H1 (cell line): ENCODE measurements at regions not wholly inside any gene's neighbourhood (a gene's known extent, or its start where the extent isn't known, plus 50 kb on each side); places are given as distances from the start of the nearest gene placed in this dataset.
A peak's percentile ranks its signal among the peaks of the same experiment; 100 is the strongest.

Source experiments
- CTCF ChIA-PET: fragments of 300-600 bp; sonication (Branson Sonifier 250); formaldehyde crosslinking; loops from one replicate; lab custom pipeline; 2021; ENCODE audit not compliant: partially characterized antibody; lab: Charles Lee
- POLR2A ChIA-PET: fragments of 300-600 bp; sonication (Branson Sonifier 250); formaldehyde crosslinking; loops from one replicate; lab custom pipeline; 2021; ENCODE audit warnings: inconsistent platforms; ENCODE audit not compliant: partially characterized antibody; lab: Charles Lee
- DNase-seq, 2 experiments: peaks; one replicate each; pipeline versions ENCODE4 v3.0.0 to v3.0.0-alpha.2; 2010 to 2022; ENCODE audit warnings: low spot score in 2 of 2, low read depth in 1 of 2, mixed read lengths in 1 of 2
- FAIRE-seq: peaks from 2 replicates; lab custom pipeline; 2011; peaks lifted over from hg19 to GRCh38; lab: Jason Lieb, UNC
- H2AFZ ChIP-seq: 2 replicates; pipeline ENCODE4 v1.8.1; 2012; ENCODE audit warnings: low read length, inconsistent platforms
- H2AK5ac ChIP-seq: 2 replicates; pipeline ENCODE4 v1.6.1; 2013; ENCODE audit warnings: low read depth, low read length
- H2BK120ac ChIP-seq: replicated peaks from 2 replicates; pipeline ENCODE3; 2013; ENCODE audit warnings: low read depth, low read length, inconsistent platforms
- H2BK12ac ChIP-seq: 2 replicates; pipeline ENCODE4 v1.6.1; 2013; ENCODE audit warnings: low read depth, low read length
- H2BK15ac ChIP-seq: 2 replicates; pipeline ENCODE4 v1.6.1; 2013; ENCODE audit warnings: low read length
- H2BK20ac ChIP-seq: 2 replicates; pipeline ENCODE4 v1.6.1; 2013; ENCODE audit warnings: low read length
- H2BK5ac ChIP-seq: 2 replicates; pipeline ENCODE4 v1.6.1; 2013; ENCODE audit warnings: low read depth, low read length
- H3K14ac ChIP-seq: 2 replicates; pipeline ENCODE4 v1.6.1; 2013; ENCODE audit warnings: inconsistent platforms; ENCODE audit not compliant: insufficient read length
- H3K18ac ChIP-seq: 2 replicates; pipeline ENCODE4 v1.6.1; 2013; ENCODE audit warnings: low read length; ENCODE audit errors: extremely low read depth
- H3K23ac ChIP-seq: 2 replicates; pipeline ENCODE4 v1.6.1; 2013; ENCODE audit warnings: inconsistent platforms; ENCODE audit not compliant: insufficient read length
- H3K23me2 ChIP-seq: 2 replicates; pipeline ENCODE4 v1.6.1; 2013; ENCODE audit warnings: low read depth, low read length
- H3K27ac ChIP-seq: 2 replicates; pipeline ENCODE4 v1.6.1; 2011; ENCODE audit warnings: low read depth, low read length, inconsistent platforms
- H3K27me3 ChIP-seq, 4 experiments: replicated peaks in 1 of 4; 1 replicate in 1 of 4; 2 replicates in 3 of 4; pipeline versions ENCODE4 v1.6.1 to v1.8.1; 2011 to 2013; ENCODE audit warnings: low read length in 3 of 4, mild to moderate bottlenecking in 3 of 4, inconsistent platforms in 2 of 4, mixed read lengths in 2 of 4, moderate library complexity in 1 of 4; ENCODE audit not compliant: control insufficient read depth in 3 of 4, insufficient read depth in 3 of 4; ENCODE audit errors: extremely low read depth in 1 of 4
- H3K36me3 ChIP-seq, 4 experiments: 2 replicates each; pipeline versions ENCODE4 v1.6.1 to v1.8.1; 2011 to 2013; ENCODE audit warnings: mild to moderate bottlenecking in 4 of 4, low read length in 3 of 4, moderate library complexity in 2 of 4, control low read depth in 1 of 4, inconsistent platforms in 1 of 4; ENCODE audit not compliant: insufficient read depth in 4 of 4, control insufficient read depth in 2 of 4
- H3K4ac ChIP-seq: replicated peaks from 2 replicates; pipeline ENCODE3; 2013; ENCODE audit warnings: low read length, low read depth, mixed read lengths, inconsistent platforms; ENCODE audit not compliant: insufficient read length
- H3K4me1 ChIP-seq, 4 experiments: replicated peaks in 1 of 4; 1 replicate in 1 of 4; 2 replicates in 3 of 4; pipeline versions ENCODE4 v1.6.1 to v1.8.1; 2011 to 2013; ENCODE audit warnings: low read length in 3 of 4, inconsistent platforms in 2 of 4, mixed read lengths in 1 of 4; ENCODE audit not compliant: insufficient read depth in 4 of 4, control insufficient read depth in 3 of 4
- H3K4me2 ChIP-seq, 2 experiments: 2 replicates each; pipeline versions ENCODE4 v1.6.1 to v1.8.1; 2011 to 2013; ENCODE audit warnings: low read depth in 2 of 2, low read length in 2 of 2, control low read depth in 1 of 2, inconsistent platforms in 1 of 2, mild to moderate bottlenecking in 1 of 2; ENCODE audit not compliant: insufficient read depth in 1 of 2
- H3K4me3 ChIP-seq, 4 experiments: fragments of 200-600, 300-600 bp in 1 of 4; sonication (generic), shearing (Covaris generic), sonication (Bioruptor Twin) in 1 of 4; 2 replicates each; pipeline versions ENCODE4 v1.5.1 to v1.8.1; 2011 to 2016; ENCODE audit warnings: low read length in 4 of 4, low read depth in 3 of 4, control low read depth in 2 of 4, inconsistent platforms in 2 of 4, mild to moderate bottlenecking in 2 of 4, mixed read lengths in 1 of 4, moderate library complexity in 1 of 4; ENCODE audit not compliant: insufficient read depth in 2 of 4; ENCODE audit errors: extremely low read depth in 1 of 4
- H3K56ac ChIP-seq: replicated peaks from 2 replicates; pipeline ENCODE3; 2013; ENCODE audit warnings: low read depth, mild to moderate bottlenecking, mixed read lengths, low read length, inconsistent platforms; ENCODE audit not compliant: insufficient read length
- H3K79me1 ChIP-seq: 2 replicates; pipeline ENCODE4 v1.6.1; 2013; ENCODE audit warnings: low read depth, low read length, control low read depth
- H3K79me2 ChIP-seq, 2 experiments: 2 replicates each; pipeline versions ENCODE4 v1.6.1 to v1.8.1; 2012 to 2013; ENCODE audit warnings: low read length in 2 of 2, mild to moderate bottlenecking in 2 of 2, inconsistent platforms in 1 of 2; ENCODE audit not compliant: insufficient read depth in 2 of 2, control insufficient read depth in 1 of 2
- H3K9ac ChIP-seq, 4 experiments: replicated peaks in 1 of 4; 1 replicate in 1 of 4; 2 replicates in 3 of 4; pipeline versions ENCODE4 v1.6.1 to v1.8.1; 2011 to 2013; ENCODE audit warnings: low read depth in 3 of 4, low read length in 3 of 4, control low read depth in 2 of 4, mild to moderate bottlenecking in 2 of 4, moderate library complexity in 2 of 4, inconsistent platforms in 1 of 4; ENCODE audit errors: extremely low read depth in 1 of 4
- H3K9me3 ChIP-seq, 2 experiments: 2 replicates each; pipeline versions ENCODE4 v1.6.1 to v1.8.1; 2012 to 2013; ENCODE audit warnings: mild to moderate bottlenecking in 2 of 2, moderate library complexity in 2 of 2, control low read depth in 1 of 2, inconsistent platforms in 1 of 2, low read depth in 1 of 2, low read length in 1 of 2, mixed read lengths in 1 of 2; ENCODE audit not compliant: insufficient read depth in 2 of 2
- H4K20me1 ChIP-seq, 2 experiments: replicated peaks in 1 of 2; 2 replicates each; pipeline versions ENCODE3 to v1.8.1; 2011 to 2013; ENCODE audit warnings: inconsistent platforms in 2 of 2, low read length in 2 of 2, mild to moderate bottlenecking in 1 of 2; ENCODE audit not compliant: insufficient read depth in 2 of 2, control insufficient read depth in 1 of 2
- H4K5ac ChIP-seq: 2 replicates; pipeline ENCODE4 v1.6.1; 2013; ENCODE audit warnings: low read length, low read depth, mixed read lengths, inconsistent platforms; ENCODE audit not compliant: insufficient read length
- H4K8ac ChIP-seq: 2 replicates; pipeline ENCODE4 v1.8.0; 2013; ENCODE audit warnings: mild to moderate bottlenecking, moderate library complexity, low read length, inconsistent platforms; ENCODE audit not compliant: insufficient read depth; ENCODE audit errors: extremely low read depth
- H4K91ac ChIP-seq: replicated peaks from 2 replicates; pipeline ENCODE3; 2013; ENCODE audit warnings: low read length, mixed read lengths, inconsistent platforms; ENCODE audit not compliant: insufficient read length
- KDM1A ChIP-seq: fragments of 200-600, 300-600 bp; sonication (generic); IDR thresholded peaks from 2 replicates; pipeline ENCODE4 v1.7.1; 2016; ENCODE audit warnings: mild to moderate bottlenecking, low read length, borderline replicate concordance
- MAX ChIP-seq: IDR thresholded peaks from 2 replicates; pipeline ENCODE4 v1.6.1; 2012; ENCODE audit warnings: inconsistent platforms
- POLR2AphosphoS5 ChIP-seq: IDR thresholded peaks from 2 replicates; pipeline ENCODE4 v1.6.1; 2011; ENCODE audit warnings: low read depth, low read length
- WGBS, 2 experiments: shearing (Covaris generic) in 1 of 2; methylation state at CpG; one replicate each; pipeline versions ENCODE4 v1.1.6 to v1.1.7; 2013 to 2015; ENCODE audit warnings: low lambda C conversion rate in 2 of 2, mixed read lengths in 2 of 2, inconsistent platforms in 1 of 2, low coverage in 1 of 2, missing lambda C conversion rate in 1 of 2; ENCODE audit not compliant: insufficient replicate concordance in 2 of 2, insufficient coverage in 1 of 2, insufficient read length in 1 of 2; ENCODE audit errors: extremely low coverage in 1 of 2, missing lambda C conversion rate in 1 of 2; 5-methylcytosine and 5-hydroxymethylcytosine counted together

DNA sequence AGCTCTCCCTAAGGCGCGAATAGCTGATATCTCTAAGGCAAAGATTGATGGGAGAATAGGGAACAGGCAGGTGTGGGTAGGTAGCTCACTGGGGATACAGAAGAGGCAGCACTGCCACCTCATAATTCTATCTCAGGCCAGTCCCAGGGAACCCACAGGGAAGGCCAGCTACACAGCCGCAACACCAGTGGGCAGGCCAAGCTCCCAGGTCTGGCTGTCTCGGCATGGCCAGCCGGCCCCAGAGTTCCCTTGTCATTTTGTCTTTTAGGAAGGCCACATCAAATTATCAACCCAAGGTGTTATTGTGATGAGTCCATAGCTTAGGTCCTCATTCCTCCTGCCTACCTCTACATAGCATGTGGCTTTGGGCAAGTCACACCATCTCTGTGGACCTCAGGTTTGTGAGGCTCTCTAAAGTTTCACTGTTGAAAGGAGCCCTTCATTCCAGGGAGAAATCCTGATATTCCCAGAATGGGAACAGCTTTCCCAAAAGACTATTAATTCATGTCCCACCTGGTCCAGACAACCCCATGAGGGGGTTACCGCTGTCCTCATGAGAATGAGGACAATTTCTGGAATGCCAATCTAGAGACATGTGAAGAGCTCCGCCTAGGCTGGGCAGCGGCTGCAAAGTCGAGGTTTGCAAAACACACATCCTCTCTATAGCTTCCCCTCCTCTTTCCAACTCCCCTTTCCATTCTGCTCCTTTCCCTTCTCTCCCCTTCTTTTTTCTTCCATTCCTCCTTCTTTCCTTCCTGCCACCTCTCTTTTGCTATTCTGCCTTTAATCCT is 287.1 kb upstream of the ID2 start:
- no peaks in the 10 kb centered on the region for H3K79me1 ChIP-seq
- DNase-seq (no peak), FAIRE-seq (no peak)
- H3K4me3 ChIP-seq = no peak overlapping the region
- H4K91ac ChIP-seq = peak overlapping the region; percentile 31
- H3K4me1 ChIP-seq = peaks cover 7 to 13% (median 10%) of the 10 kb centered on the region in 4 experiments
- no peak overlapping the region for H4K5ac ChIP-seq
- no peak overlapping the region for H3K18ac ChIP-seq
- no peak overlapping the region for H3K27ac ChIP-seq
- H2AFZ ChIP-seq = no peak overlapping the region
- no peak overlapping the region for H3K56ac ChIP-seq
- CTCF ChIA-PET = interaction anchor here (0.9 to 1.3 kb wide), 2 partner anchors 69 to 723 kb away, joined by 3 read pairs; no protein-coding TSS in a partner anchor
- H3K23ac ChIP-seq = no peak overlapping the region
- H3K4me2 ChIP-seq = no peak overlapping the region
- H3K4ac ChIP-seq = no peak overlapping the region
- WGBS, 2 experiments = 90% methylated on average over 9 of the region's 9 CpGs; no CpG with 5 or more reads in 1 of the 2 experiments
- peaks cover 4% of the 10 kb centered on the region for H3K23me2 ChIP-seq
- POLR2A ChIA-PET = no interaction called here
- peaks cover 0 to 8% of the 10 kb centered on the region in 2 experiments; a peak in 2 of 4 replicates for H3K9me3 ChIP-seq
- no peak overlapping the region for H2BK12ac ChIP-seq
- H4K8ac ChIP-seq = no peak overlapping the region
- no peak overlapping the region for H3K9ac ChIP-seq
- H2BK15ac ChIP-seq = no peak overlapping the region
- no peak overlapping the region for H3K14ac ChIP-seq
- peaks cover 0 to 13% (median 6%) of the 10 kb centered on the region in 4 experiments; a peak in 4 of 7 replicates for H3K27me3 ChIP-seq
- H2AK5ac ChIP-seq = no peak overlapping the region
- no peaks in the 10 kb centered on the region for H3K36me3 ChIP-seq
- no peak overlapping the region for H2BK5ac ChIP-seq
- peaks cover 0 to 3% of the 10 kb centered on the region in 2 experiments for H4K20me1 ChIP-seq
- H2BK20ac ChIP-seq = no peak overlapping the region
- TF ChIP-seq MAX (0 out of 2 replicates have a peak, but pooled peaks have one; percentile 10), KDM1A (no peak), POLR2AphosphoS5 (no peak)
- TF ChIP-seq, all 59 proteins: peak for 1
- Histone ChIP-seq H2BK120ac (no peak overlapping the region), H3K79me2 (no peaks in the 10 kb centered on the region)
